SIG-M5 (cell line): ENCODE measurements at regions not wholly inside any gene's neighbourhood (a gene's known extent, or its start where the extent isn't known, plus 50 kb on each side); places are given as distances from the start of the nearest gene placed in this dataset.
A peak's percentile ranks its signal among the peaks of the same experiment; 100 is the strongest.
"Not testable (repeated sequence)": the region's sequence is repeated elsewhere in the genome, so short reads cannot be mapped to it uniquely, and the experiment has no call there.

Source experiments
- DNase-seq: peaks from one replicate; lab custom pipeline; 2025; lab: John Stamatoyannopoulos, UW

DNA sequence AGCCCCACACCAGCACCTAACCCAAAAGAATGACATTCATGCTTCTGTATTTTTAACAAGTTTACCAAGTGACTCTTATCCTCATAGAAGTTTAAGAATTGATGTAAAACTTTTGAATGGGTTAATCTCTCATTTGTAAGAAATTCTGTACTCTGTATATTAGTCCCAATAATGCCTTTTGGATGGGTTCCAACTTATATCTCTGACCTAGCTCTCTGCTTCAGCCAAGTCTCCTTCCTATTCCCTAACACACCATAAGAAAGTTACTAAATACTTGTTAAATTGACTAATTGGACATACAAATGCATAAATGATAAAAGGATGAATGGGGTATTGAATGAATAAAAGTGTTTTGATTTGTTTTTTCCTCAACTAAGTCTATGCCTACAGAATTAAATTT is 557.3 kb downstream of the TMTC2 start:
- no peak for DNase-seq

DNA sequence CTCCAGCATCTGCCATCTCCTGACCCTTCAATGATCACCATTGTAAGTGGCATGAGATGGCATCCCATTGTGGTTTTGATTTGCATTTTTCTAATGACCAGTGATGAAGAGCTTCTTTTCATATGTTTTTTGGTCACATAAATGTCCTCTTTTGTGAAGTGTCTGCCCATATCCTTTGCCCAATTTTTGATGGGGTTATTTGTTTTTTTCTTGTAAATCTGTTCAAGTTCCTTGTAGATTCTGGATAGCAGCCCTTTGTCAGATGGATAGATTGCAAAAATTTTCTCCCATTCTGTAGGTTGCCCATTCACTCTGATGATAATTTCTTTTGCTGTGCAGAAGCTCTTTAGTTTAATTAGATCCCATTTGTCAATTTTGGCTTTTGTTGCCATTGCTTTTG is 547.3 kb downstream of the TMTC2 start:
- not testable (repeated sequence) for DNase-seq

DNA sequence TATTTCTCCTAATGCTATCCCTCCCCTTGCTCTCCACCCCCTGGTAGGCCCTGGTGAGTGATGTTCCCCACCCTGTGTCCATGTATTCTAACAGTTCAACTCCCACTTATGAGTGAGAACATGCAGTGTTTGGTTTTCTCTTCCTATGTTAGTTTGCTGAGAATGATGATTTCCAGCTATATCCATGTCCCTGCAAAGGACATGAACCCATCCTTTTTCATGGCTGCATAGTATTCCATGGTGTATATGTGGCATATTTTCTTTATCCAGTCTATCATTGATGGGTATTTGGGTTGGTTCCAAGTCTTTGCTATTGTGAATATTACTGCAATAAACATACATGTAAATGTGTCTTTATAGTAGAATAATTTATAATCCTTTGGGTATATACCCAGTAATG is 540.3 kb downstream of the TMTC2 start:
- DNase-seq = not testable (repeated sequence)

DNA sequence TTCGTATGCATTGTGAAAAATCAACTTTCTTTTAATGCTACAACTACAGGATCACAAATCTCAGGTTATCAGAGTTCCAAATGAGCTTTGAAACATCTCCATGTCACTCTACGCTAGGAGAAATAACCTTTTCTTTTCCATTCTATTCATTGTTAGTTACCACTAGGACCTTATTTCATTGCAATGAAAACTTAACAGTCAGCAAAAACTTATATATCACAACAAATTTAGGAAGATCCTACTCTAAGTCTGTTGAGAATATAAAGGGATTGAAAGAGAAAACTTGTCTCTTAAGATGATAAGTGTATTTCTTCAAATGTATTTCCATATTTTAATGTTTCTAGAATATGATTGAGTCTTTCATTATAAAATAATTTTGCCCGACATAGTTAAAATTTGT is 539.1 kb downstream of the TMTC2 start:
- no peak for DNase-seq

DNA sequence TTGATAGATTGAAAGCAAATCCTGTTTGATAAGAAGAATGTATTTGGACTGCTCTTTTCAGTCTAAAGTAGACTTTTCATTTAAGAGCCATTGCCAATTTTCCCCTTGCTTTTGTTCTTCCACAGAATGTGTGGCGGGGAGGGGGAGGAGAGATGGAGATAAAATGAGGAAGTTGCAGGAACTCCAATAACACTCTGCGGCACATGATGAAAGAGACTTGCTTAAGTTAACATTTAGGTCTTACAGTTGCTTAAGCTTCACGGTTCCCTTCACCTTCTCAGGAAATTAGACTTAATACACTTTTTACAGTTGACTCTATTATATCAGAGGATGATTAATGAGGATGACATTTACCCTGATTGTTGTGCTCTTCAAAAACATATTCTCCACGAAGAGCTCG is 537.3 kb downstream of the TMTC2 start:
- peak; percentile 42 for DNase-seq

DNA sequence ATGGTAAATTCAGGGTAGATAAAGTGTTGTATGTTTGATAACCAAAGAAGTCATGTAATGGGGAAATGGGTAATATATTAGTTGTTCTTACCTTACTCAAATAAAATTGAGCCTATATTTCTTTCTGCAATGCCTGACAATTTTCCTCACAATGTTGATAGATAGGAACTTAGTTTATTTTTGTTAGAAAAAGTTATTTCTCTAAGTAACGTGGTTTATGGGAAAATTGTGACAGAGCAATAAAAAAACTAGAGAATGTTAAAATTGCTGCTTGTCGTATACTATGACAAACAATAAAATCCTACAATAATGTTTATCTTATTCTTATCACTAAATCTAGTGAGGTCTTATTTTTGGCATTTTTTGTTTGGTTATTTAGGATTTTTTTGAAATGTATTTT is 534.1 kb downstream of the TMTC2 start:
- no peak for DNase-seq

DNA sequence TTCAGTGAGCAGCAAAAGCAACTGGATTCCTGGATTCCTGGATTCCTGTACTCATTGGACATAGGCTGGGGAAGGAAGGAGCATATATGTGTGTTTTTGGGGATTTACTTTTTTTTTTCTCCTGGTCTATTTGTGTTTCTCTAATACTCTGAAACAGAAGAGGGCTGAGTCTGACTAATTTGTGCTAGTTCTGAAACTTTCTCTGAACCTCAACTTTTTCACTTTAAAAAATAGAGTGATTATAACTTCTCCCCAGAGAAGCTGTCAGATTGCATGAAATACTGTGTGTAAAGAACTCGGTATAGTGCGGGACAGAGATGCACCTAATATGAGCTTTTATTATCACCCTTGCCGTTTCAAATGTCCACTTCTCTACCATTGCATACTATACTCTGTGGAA is 529.5 kb downstream of the TMTC2 start:
- DNase-seq = no peak

DNA sequence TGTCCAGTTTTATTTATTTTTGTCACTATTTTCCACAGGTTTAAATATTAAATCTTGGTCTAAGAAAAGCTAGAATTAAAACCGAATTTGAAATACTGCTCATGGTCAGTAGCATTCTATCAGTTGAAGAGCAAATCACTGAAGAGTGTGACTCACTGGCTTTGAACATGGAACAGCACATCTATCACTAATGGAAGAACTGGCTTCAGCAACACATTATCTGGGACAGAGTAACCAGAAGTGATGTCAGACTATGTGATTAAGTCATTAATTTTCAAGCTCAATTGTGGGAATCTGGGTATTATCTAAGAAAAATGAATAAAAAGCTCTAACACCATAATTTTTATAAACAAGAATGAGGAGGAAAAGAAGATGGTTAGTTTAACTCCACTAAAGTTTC is 527.5 kb downstream of the TMTC2 start:
- no peak for DNase-seq

DNA sequence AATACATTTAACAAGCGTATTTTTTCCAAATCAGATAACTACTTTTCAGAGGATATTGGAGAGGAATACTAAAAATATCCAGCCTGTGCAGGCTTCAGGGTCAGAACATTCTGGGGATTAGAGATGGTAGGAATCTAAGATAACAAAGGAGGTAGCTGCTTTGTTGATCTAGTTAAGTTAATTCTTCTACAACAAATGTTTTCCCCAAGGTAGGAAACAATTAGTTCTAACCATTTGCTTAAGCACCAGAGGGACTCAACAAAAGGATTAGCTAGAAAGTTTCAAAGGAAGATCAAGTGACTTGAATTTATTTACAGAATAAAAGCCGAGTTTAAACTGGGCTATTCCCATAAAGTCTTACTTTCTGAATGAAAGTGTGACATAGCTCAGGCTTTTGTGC is 524.2 kb downstream of the TMTC2 start:
- DNase-seq = no peak

DNA sequence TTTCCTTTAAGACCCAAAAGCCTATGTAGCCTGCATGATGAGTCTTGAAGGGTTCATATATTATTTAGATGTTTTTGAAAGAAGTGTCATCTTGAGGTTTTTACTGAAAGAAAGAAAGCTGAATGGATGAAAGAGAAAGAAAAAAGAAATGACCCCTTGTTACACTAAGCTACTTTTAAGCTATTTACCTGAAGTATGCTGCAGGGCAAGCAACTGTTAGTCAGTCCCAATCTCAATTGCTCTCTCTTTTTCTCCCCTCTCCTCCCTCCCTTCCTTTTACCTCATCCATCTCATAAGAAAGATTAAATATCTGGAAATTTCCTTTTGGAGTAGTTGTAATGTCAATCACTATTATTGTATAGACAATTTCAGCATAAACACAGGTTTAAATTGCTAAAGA is 512.4 kb downstream of the TMTC2 start:
- no peak for DNase-seq

DNA sequence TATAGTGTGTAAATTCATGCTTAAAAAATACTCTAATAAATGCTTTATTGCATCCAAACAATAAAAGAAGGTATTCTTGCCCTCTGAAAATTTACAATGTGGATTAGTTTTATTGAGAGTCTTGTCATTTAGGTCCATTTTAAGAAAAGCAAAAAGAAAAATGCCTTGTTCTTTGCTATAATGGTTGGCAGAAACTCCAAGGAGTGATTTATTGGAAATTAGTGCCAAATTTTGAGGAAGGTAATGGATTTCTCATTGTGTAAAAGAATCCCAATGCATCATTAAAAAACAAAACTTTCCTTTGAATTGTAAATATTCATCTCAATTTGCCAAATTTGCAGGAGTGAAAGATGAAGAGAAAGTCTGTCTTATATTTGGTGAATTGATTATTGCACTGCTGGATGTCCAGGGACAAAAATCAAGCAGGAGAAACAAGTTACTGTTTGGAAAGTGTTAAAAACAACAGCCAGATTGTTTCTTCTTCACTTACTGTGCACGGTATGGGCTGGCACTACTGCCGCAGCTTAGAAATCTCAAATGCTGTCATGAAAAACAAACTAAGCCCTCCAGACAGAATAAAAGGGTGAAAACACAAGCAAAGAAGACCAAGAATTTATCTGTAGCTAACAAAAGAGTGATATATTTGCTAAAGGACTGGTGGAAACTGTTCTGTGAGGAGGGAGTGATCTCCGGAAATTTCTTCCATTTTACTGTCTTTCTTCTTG is 511.7 kb downstream of the TMTC2 start:
- no peak for DNase-seq

DNA sequence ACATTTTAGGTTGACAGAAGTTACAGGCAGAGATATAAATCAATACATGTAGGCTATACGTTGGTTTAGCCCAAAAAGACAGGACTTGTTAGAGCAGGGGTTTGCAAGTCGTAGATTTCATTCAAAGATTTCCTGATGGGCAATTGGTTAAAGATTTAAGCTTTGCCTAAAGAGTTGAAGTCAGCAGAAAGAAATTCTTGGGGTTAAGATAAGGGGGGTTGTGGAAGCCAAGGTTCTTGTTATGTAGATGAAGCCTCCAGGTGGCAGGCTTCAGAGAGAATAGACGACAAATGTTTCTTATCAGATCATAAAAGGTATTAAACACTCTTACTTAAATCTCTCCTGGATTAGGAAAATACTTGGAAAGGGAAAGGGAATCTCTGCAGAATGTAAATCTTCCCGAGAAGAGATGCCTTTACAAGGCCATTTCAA is 510.8 kb downstream of the TMTC2 start:
- DNase-seq = no peak

DNA sequence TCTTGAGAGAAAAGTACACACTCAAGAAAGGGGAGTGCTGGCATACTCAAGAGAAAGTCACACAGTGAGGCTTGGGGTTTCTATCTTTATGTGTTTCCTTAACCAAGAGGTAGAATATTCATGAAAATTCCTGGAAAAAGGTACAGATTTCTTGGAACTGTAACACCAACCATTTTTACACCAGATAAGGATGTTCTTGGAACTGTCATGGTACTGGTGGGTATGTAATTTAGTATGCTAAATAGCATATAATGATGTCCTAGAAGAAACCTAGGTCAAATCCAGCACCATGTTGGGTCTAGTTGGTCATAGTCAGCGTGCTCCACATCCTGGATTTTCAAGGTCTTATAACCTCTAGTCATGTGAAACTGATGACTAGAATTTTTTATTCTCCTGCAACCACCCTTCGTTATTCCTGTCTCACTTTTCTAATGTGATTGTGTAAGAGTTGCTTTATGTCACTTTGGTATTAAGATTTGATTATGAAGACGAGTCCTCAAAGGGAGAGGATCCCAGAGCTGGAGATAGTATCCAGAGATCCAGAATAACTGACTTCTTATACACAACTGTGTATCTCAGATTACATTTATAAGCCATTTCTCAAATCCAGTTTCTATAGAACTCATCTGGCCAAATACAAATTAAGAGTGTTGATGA is 510.1 kb downstream of the TMTC2 start:
- DNase-seq = no peak

DNA sequence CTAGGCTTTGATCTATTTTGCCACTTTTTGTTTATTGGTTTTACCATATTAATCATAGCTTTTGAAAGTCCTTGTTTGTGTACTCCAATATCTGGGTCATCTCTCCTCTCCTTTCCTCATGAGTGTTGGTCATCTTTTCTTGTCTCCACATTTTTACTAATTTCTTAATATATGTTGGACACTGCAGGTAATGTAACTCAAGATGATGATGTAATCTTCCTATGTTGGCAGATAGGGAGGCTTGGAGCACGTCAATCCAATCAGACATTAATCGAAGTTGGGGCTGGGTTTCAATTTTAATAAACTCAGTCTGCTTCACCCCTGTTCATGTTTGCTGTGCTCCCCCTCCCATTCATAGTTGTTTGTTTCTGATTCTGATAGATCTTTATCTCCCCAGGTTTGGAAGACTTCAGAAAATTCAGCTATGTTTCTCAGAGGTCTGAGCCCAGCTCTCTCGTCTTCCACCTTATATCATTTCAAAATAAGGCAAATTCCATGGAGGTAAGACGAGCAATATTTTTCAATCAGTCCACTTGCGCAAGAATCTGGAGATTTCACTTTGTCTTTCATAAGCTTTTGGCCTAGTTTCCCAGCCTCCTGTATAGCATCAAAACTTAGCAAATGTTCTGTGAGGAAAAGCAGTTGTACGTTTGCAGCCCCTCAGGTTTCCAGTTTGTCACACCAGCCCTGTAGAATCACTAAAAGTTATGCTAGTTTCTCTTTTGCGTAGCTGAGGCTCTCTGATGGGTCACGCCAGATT is 504.1 kb downstream of the TMTC2 start:
- no peak for DNase-seq

DNA sequence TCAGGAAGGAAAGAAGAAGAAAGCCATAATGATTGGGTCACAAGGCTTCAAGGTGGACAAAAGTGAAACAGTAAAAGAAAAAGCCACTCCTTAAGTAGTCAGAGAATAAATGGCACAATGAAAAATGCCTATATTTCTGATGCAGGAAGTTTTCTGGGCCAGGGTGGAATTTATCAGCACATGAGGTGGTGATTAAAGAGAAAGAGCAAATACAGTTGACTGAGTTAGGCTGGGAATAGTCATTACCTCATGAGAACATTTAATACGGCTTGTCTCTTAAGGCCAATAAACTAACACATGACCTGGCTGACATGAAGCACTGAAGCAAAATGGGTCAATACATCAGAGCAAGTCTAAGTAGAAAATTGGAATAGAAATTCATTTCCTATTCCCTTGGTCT is 499.7 kb downstream of the TMTC2 start:
- DNase-seq = no peak

DNA sequence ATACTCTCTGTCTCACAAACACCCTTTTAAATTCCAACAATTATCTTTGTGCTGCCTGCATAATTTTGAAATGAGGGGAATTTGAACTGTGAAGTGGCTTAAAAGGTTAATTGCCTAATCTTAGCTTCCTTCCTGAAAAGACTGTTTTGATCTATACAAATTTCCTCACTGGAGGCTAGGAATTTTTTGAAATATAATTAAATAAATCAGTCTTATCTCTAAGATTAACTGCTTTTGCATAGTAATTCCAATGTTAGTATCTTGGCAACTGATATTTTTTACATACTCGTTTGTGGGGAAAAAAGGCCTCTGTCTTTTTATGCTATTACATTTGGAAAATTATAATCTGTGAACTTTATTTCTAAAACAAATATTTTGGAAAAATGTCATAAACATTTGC is 498.5 kb downstream of the TMTC2 start:
- no peak for DNase-seq
